Tibial nerve (tissue), 4 donors: ENCODE measurements at regions not wholly inside any gene's neighbourhood (a gene's known extent, or its start where the extent isn't known, plus 50 kb on each side); places are given as distances from the start of the nearest gene placed in this dataset.

Experiments used
- DNase-seq, 2 donors: peaks; one replicate each; pipeline ENCODE4 v3.0.0-alpha.2; 2019; ENCODE audit warnings: low spot score in 2 of 2
- H3K27ac ChIP-seq, 4 donors: fragments of 200-600 bp; sonication (generic) in 3 of 4; one replicate each; pipeline ENCODE4 v1.5.1; 2017 to 2019; ENCODE audit warnings: mild to moderate bottlenecking in 1 of 4
- H3K27me3 ChIP-seq, 2 donors: fragments of 200-600 bp; sonication (generic) in 1 of 2; one replicate each; pipeline versions ENCODE4 v1.5.1 to v1.6.0; 2017 to 2019
- H3K36me3 ChIP-seq, 3 donors: fragments of 200-600 bp; sonication (generic); one replicate each; pipeline ENCODE4 v1.5.1; 2018 to 2019
- H3K4me1 ChIP-seq, 4 donors: fragments of 200-600 bp; sonication (generic) in 3 of 4; one replicate each; pipeline ENCODE4 v1.5.1; 2017 to 2019
- H3K4me3 ChIP-seq, 4 donors: fragments of 200-600 bp; sonication (generic) in 3 of 4; one replicate each; pipeline ENCODE4 v1.5.1; 2017 to 2019; ENCODE audit warnings: mild to moderate bottlenecking in 1 of 4, moderate library complexity in 1 of 4
- H3K9me3 ChIP-seq, 4 donors: fragments of 200-600 bp; sonication (generic) in 3 of 4; one replicate each; pipeline ENCODE4 v1.5.1; 2017 to 2019
- EP300 ChIP-seq, 2 donors: sonication (generic); formaldehyde crosslinking; IDR thresholded peaks; one replicate each; pipeline ENCODE4 v1.6.1; 2017; ENCODE audit warnings: antibody characterized with exemption in 2 of 2, mild to moderate bottlenecking in 1 of 2
- POLR2A ChIP-seq, 2 donors: fragments of 450-650 bp; IDR thresholded peaks; one replicate each; pipeline ENCODE4 v1.6.1; 2017; ENCODE audit warnings: antibody characterized with exemption in 2 of 2, mild to moderate bottlenecking in 2 of 2, moderate library complexity in 2 of 2
- WGBS, 2 donors: methylation state at CpG; one replicate each; pipeline ENCODE4 v1.1.5; 2018; 5-methylcytosine and 5-hydroxymethylcytosine counted together
- TF ChIP-seq, protein P1 (sequence below), 5 experiments: fragments of 200-600 bp in 3 of 5; fragments of 450-650 bp in 2 of 5; sonication (generic) in 3 of 5; IDR thresholded peaks; one replicate each; pipeline ENCODE4 v1.5.1; 2016 to 2019; ENCODE audit warnings: antibody characterized with exemption in 5 of 5, mild to moderate bottlenecking in 3 of 5, moderate library complexity in 2 of 5

GRCh38 chr5:163569284-163569683 is 63.9 kb downstream of the MAT2B start:
- Histone ChIP-seq H3K4me1 (peaks cover 0 to 33% (median 12%) of the 10 kb centered on the region in 4 donors), H3K27me3 (peaks cover 0 to 38% of the 10 kb centered on the region in 2 donors), H3K9me3 (no peaks in the 10 kb centered on the region), H3K4me3 (no peak overlapping the region), H3K27ac (no peak overlapping the region), H3K36me3 (no peaks in the 10 kb centered on the region)
- WGBS, 2 donors = 56 to 71% methylated on average over 1 of the region's 1 CpG
- no peak for DNase-seq
- TF ChIP-seq, protein P1, sequence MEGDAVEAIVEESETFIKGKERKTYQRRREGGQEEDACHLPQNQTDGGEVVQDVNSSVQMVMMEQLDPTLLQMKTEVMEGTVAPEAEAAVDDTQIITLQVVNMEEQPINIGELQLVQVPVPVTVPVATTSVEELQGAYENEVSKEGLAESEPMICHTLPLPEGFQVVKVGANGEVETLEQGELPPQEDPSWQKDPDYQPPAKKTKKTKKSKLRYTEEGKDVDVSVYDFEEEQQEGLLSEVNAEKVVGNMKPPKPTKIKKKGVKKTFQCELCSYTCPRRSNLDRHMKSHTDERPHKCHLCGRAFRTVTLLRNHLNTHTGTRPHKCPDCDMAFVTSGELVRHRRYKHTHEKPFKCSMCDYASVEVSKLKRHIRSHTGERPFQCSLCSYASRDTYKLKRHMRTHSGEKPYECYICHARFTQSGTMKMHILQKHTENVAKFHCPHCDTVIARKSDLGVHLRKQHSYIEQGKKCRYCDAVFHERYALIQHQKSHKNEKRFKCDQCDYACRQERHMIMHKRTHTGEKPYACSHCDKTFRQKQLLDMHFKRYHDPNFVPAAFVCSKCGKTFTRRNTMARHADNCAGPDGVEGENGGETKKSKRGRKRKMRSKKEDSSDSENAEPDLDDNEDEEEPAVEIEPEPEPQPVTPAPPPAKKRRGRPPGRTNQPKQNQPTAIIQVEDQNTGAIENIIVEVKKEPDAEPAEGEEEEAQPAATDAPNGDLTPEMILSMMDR (IDR thresholded peaks at IDR 0.05) = no peak
- TF ChIP-seq EP300 (IDR thresholded peaks at IDR 0.05) (no peak), POLR2A (IDR thresholded peaks at IDR 0.05) (no peak)

DNA sequence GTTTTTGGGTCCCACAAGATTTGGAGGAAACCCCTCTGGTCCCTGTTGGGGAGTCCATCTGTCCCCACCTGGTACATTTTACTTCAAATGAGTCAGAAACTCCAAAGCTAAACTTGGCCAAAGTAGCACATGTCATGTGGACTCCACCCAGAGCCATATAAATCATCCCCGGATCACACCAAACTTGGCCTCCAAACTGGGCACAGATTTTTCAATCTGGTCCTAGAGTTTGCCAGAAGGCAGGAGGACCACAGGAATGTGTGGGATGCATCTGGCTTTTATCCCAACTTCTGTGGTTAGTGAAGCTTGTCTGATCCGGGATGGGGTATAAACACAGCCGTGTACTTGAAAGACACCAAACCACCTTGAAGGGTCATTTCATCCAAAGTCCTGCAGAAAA is 66.3 kb downstream of the MAT2B start:
- TF ChIP-seq EP300 (IDR thresholded peaks at IDR 0.05) = no peak
- TF ChIP-seq, protein P1 (IDR thresholded peaks at IDR 0.05) = no peak
- TF ChIP-seq POLR2A (IDR thresholded peaks at IDR 0.05) = no peak
- peaks cover 0 to 15% of the 10 kb centered on the region in 2 donors for H3K27me3 ChIP-seq
- H3K27ac ChIP-seq = no peak overlapping the region
- no peaks in the 10 kb centered on the region for H3K36me3 ChIP-seq
- no peak overlapping the region for H3K4me3 ChIP-seq
- peaks cover 0 to 11% (median 0%) of the 10 kb centered on the region in 4 donors for H3K4me1 ChIP-seq
- no peak for DNase-seq
- WGBS, 2 donors = 45 to 54% methylated on average over 3 of the region's 3 CpGs
- H3K9me3 ChIP-seq = no peaks in the 10 kb centered on the region

DNA sequence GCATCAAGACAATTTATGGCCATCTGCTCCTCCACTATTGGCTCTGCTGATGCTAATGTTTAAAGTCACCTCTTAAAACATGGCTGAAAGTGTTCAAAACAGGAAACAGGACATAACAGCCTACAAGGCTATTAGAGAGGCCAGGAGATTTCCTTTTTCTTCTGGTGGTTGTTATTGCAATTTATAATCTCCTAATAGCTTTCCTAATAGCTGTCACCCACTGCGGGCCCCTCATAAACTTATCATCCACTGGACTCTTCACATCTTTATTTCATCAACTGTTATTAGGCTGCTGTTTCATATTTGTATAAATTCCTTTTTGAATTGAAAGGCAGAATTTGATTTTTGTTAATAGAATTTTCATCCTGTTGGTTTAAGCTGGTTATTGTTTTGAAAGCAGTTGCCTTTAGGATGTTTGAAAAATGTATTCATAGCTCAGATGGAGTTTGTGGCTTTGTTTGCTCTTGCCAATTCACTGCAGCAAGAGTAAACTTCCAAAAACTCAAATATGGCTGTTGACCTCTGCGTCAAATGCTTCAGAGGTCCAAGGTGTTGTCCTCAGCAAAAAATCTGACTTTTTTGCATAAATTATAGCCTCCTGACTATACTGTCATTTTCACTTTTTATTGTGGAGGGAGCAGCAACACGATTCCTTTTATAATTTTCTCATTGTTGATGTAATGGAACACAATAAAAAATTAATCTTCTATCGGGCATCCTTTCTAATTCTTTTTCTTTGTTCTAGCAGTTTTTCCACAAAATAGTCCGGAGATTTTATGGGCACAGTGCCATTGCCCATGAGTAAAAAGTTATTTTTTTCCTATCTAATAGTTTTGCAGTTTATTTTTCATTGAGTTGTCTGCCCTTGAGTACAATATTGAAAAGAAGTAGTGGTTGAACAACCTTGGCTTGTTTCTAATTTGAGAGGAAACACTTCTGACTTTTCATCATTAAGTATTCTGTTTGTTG is 69.3 kb downstream of the MAT2B start:
- H3K4me1 ChIP-seq = peaks cover 0 to 5% (median 0%) of the 10 kb centered on the region in 4 donors
- DNase-seq = no peak
- 41 to 48% methylated on average over 5 of the region's 5 CpGs for WGBS, 2 donors
- TF ChIP-seq POLR2A (IDR thresholded peaks at IDR 0.05) = no peak
- no peak for TF ChIP-seq EP300 (IDR thresholded peaks at IDR 0.05)
- TF ChIP-seq, protein P1 (IDR thresholded peaks at IDR 0.05) = no peak
- H3K4me3 ChIP-seq = no peak overlapping the region
- H3K36me3 ChIP-seq = no peaks in the 10 kb centered on the region
- H3K9me3 ChIP-seq = no peaks in the 10 kb centered on the region
- no peak overlapping the region for H3K27ac ChIP-seq
- H3K27me3 ChIP-seq = peaks cover 0 to 4% of the 10 kb centered on the region in 2 donors

DNA sequence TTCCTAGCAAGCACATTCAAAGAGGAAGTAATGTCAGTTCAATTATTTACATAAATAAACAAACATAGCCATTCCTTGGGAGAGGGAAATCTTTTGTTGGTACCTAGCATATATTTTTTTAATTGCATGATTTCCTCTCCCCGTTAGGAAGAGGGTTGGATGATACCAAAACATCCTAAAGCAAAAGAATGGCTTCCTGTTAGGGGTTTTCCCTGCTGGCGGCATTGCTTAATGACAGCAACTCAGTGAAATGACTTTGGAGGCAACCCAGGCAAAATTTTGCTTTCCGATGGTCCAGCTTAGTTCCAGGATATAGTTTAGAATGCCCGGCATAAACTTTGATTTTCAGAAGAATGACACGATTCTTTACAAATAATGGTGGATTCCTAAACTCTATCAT is 73.2 kb downstream of the MAT2B start:
- 63 to 64% methylated on average over 5 of the region's 5 CpGs for WGBS, 2 donors
- Histone ChIP-seq H3K9me3 (no peaks in the 10 kb centered on the region), H3K4me3 (no peak overlapping the region), H3K4me1 (no peaks in the 10 kb centered on the region), H3K27me3 (no peaks in the 10 kb centered on the region), H3K36me3 (no peaks in the 10 kb centered on the region), H3K27ac (no peak overlapping the region)
- TF ChIP-seq EP300 (IDR thresholded peaks at IDR 0.05) = no peak
- TF ChIP-seq, protein P1 (IDR thresholded peaks at IDR 0.05) = no peak
- no peak for TF ChIP-seq POLR2A (IDR thresholded peaks at IDR 0.05)
- no peak for DNase-seq

DNA sequence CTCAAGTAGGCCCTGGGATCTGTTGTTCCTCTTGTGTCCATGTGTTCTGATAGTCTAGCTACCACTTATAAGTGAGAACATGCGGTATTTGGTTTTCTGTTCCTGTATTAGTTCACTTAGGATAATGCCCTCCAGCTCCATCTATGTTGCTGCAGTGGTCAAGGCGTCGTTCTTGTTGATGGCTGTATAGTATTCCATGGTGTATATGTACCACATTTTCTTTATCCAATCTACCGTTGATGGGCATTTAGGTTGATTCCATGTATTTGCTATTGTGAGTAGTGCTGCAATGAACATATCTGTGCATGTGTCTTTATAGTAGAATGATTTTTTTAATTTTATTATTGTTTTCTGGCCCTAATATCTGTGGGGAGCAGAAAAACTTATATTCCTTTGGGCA is 74.3 kb downstream of the MAT2B start:
- no peaks in the 10 kb centered on the region for H3K9me3 ChIP-seq
- H3K27me3 ChIP-seq = no peaks in the 10 kb centered on the region
- no peaks in the 10 kb centered on the region for H3K36me3 ChIP-seq
- DNase-seq = no peak
- TF ChIP-seq, protein P1 (IDR thresholded peaks at IDR 0.05) = no peak
- no peak for TF ChIP-seq EP300 (IDR thresholded peaks at IDR 0.05)
- no peak for TF ChIP-seq POLR2A (IDR thresholded peaks at IDR 0.05)
- no peaks in the 10 kb centered on the region for H3K4me1 ChIP-seq
- no peak overlapping the region for H3K27ac ChIP-seq
- WGBS, 2 donors = 98% methylated on average over 4 of the region's 4 CpGs
- H3K4me3 ChIP-seq = no peak overlapping the region
